ENCODE measurements at regions not wholly inside any gene's neighbourhood (a gene's known extent, or its start where the extent isn't known, plus 50 kb on each side); places are given as distances from the start of the nearest gene placed in this dataset.

- H3K27ac ChIP-seq: no peak overlapping the region
- TF ChIP-seq CTCF (conservative IDR thresholded peaks at IDR 0.05): no peak
Observed at GRCh38 chr21:20250337-20250736, 747.9 kb upstream of the NCAM2 start.

- H3K27ac ChIP-seq: no peak overlapping the region
- no peak for TF ChIP-seq CTCF (conservative IDR thresholded peaks at IDR 0.05)
Observed at GRCh38 chr21:20253261-20253660, 744.9 kb upstream of the NCAM2 start.

- H3K27ac ChIP-seq: no peak overlapping the region
- TF ChIP-seq CTCF (conservative IDR thresholded peaks at IDR 0.05): no peak
Observed at GRCh38 chr21:20254964-20255363, 743.2 kb upstream of the NCAM2 start.

- no peak for TF ChIP-seq CTCF (conservative IDR thresholded peaks at IDR 0.05)
- H3K27ac ChIP-seq: no peak overlapping the region
Observed at GRCh38 chr21:20257052-20257740, 741.0 kb upstream of the NCAM2 start.

- no peak overlapping the region for H3K27ac ChIP-seq
- no peak for TF ChIP-seq CTCF (conservative IDR thresholded peaks at IDR 0.05)
Observed at GRCh38 chr21:20258542-20258941, 739.7 kb upstream of the NCAM2 start.

GRCh38 chr21:20259031-20259867 is 739.0 kb upstream of the NCAM2 start:
- no peak overlapping the region for H3K27ac ChIP-seq
- TF ChIP-seq CTCF (conservative IDR thresholded peaks at IDR 0.05): no peak

- TF ChIP-seq CTCF (conservative IDR thresholded peaks at IDR 0.05): no peak
- no peak overlapping the region for H3K27ac ChIP-seq
Observed at GRCh38 chr21:20260124-20260523, 738.1 kb upstream of the NCAM2 start.

Measured in VCaP (cell line).